Ishikawa (cell line): ENCODE measurements at regions not wholly inside any gene's neighbourhood (a gene's known extent, or its start where the extent isn't known, plus 50 kb on each side); places are given as distances from the start of the nearest gene placed in this dataset.

Experiments
- CEBPB ChIP-seq: IDR thresholded peaks from 2 replicates; pipeline ENCODE4 v1.6.1; 2012
- CREB1 ChIP-seq: IDR thresholded peaks from 2 replicates; pipeline ENCODE4 v1.6.1; 2012; ENCODE audit warnings: low read depth
- EP300 ChIP-seq: IDR thresholded peaks from 2 replicates; pipeline ENCODE4 v1.6.1; 2012; ENCODE audit warnings: borderline replicate concordance
- MAX ChIP-seq: IDR thresholded peaks from 2 replicates; pipeline ENCODE4 v1.6.1; 2012
- RAD21 ChIP-seq: IDR thresholded peaks from 2 replicates; pipeline ENCODE4 v1.6.1; 2012; ENCODE audit warnings: low read depth
- TAF1 ChIP-seq: IDR thresholded peaks from 2 replicates; pipeline ENCODE4 v1.6.1; 2012; ENCODE audit warnings: low read depth, mild to moderate bottlenecking
- TCF12 ChIP-seq: IDR thresholded peaks from 2 replicates; pipeline ENCODE4 v1.6.1; 2012; ENCODE audit warnings: low read depth
- USF1 ChIP-seq: IDR thresholded peaks from 2 replicates; pipeline ENCODE4 v1.6.1; 2012
- ZBTB7A ChIP-seq: IDR thresholded peaks from 2 replicates; pipeline ENCODE4 v1.6.1; 2012; ENCODE audit warnings: low read depth
- TF ChIP-seq, protein P1 (sequence below): IDR thresholded peaks from 2 replicates; pipeline ENCODE4 v1.6.1; 2012; ENCODE audit warnings: low read depth, mild to moderate bottlenecking

DNA sequence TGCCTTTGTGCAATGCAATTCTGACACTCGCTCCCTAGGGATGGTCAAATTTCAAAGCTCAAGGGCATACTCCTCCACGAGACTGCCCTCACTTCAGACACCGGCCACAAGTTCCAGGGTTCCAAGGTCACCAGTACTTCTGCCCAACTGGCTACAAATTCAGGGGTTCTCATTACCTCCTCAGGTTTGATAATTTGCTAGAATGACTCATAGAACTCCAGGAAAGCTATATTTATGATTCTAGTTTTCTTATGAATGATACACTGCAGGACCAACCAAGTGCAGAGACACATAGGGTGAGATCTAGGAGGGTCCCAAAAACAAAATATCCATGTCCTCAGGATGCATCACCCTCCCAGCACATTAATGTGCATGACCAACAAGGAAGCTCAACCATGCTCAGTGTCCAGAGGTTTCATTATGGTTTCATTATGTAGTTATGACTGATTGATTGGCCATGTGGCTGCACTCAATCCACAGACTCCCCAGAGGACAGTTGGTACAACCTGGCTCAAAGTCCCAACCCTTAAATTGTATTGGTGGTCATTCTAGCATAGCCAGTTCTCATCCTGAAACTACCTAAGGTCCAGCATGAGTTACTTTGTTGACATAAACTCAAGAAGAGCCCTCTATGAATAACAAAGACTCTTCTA, 170.4 kb upstream of the LRRN1 start:
- no peak for TF ChIP-seq EP300
- TF ChIP-seq TCF12 = no peak
- TF ChIP-seq, protein P1, sequence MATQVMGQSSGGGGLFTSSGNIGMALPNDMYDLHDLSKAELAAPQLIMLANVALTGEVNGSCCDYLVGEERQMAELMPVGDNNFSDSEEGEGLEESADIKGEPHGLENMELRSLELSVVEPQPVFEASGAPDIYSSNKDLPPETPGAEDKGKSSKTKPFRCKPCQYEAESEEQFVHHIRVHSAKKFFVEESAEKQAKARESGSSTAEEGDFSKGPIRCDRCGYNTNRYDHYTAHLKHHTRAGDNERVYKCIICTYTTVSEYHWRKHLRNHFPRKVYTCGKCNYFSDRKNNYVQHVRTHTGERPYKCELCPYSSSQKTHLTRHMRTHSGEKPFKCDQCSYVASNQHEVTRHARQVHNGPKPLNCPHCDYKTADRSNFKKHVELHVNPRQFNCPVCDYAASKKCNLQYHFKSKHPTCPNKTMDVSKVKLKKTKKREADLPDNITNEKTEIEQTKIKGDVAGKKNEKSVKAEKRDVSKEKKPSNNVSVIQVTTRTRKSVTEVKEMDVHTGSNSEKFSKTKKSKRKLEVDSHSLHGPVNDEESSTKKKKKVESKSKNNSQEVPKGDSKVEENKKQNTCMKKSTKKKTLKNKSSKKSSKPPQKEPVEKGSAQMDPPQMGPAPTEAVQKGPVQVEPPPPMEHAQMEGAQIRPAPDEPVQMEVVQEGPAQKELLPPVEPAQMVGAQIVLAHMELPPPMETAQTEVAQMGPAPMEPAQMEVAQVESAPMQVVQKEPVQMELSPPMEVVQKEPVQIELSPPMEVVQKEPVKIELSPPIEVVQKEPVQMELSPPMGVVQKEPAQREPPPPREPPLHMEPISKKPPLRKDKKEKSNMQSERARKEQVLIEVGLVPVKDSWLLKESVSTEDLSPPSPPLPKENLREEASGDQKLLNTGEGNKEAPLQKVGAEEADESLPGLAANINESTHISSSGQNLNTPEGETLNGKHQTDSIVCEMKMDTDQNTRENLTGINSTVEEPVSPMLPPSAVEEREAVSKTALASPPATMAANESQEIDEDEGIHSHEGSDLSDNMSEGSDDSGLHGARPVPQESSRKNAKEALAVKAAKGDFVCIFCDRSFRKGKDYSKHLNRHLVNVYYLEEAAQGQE = no peak
- no peak for TF ChIP-seq CEBPB
- no peak for TF ChIP-seq RAD21
- TF ChIP-seq TAF1 = no peak
- TF ChIP-seq MAX = no peak
- no peak for TF ChIP-seq ZBTB7A
- no peak for TF ChIP-seq USF1
- TF ChIP-seq CREB1 = no peak
